ENCODE measurements at regions not wholly inside any gene's neighbourhood (a gene's known extent, or its start where the extent isn't known, plus 50 kb on each side); places are given as distances from the start of the nearest gene placed in this dataset.

- intact Hi-C loops (cut with DNase I) = no loop called here
These were observed 222.8 kb downstream of the FBXO15 start for GRCh38 chr18:73924836-73925235.

GRCh38 chr18:73924307-73924706 is 223.3 kb downstream of the FBXO15 start:
- DNase-seq (ENCODE audit: low spot score) = no peak
- intact Hi-C loops (cut with DNase I) = no loop called here

More at GRCh38 chr18:73924836-73925235, 222.8 kb downstream of the FBXO15 start:
- no peak for DNase-seq (ENCODE audit: low spot score)

GRCh38 chr18:73923866-73924265 is 223.8 kb downstream of the FBXO15 start:
- DNase-seq (ENCODE audit: low spot score) = no peak
- intact Hi-C loops (cut with DNase I) = no loop called here

- no peak for DNase-seq (ENCODE audit: low spot score)
- intact Hi-C loops (cut with DNase I) = no loop called here
These were observed 227.6 kb downstream of the FBXO15 start for GRCh38 chr18:73920033-73920432.

GRCh38 chr18:73918816-73919215 is 228.8 kb downstream of the FBXO15 start:
- DNase-seq (ENCODE audit: low spot score) = no peak
- intact Hi-C loops (cut with DNase I) = no loop called here

GRCh38 chr18:73917046-73917445 is 230.6 kb downstream of the FBXO15 start:
- intact Hi-C loops (cut with DNase I) = no loop called here

GRCh38 chr18:73913505-73913904 is 234.1 kb downstream of the FBXO15 start:
- intact Hi-C loops (cut with DNase I) = no loop called here
- DNase-seq (ENCODE audit: low spot score) = no peak

More at GRCh38 chr18:73917046-73917445, 230.6 kb downstream of the FBXO15 start:
- DNase-seq (ENCODE audit: low spot score) = no peak

GRCh38 chr18:73908323-73908722 is 239.3 kb downstream of the FBXO15 start:
- DNase-seq (ENCODE audit: low spot score) = no peak
- intact Hi-C loops (cut with DNase I) = no loop called here

GRCh38 chr18:73901566-73901965 is 246.1 kb downstream of the FBXO15 start:
- intact Hi-C loops (cut with DNase I) = no loop called here
- DNase-seq (ENCODE audit: low spot score) = no peak

GRCh38 chr18:73901151-73901550 is 246.5 kb downstream of the FBXO15 start:
- intact Hi-C loops (cut with DNase I) = no loop called here
- no peak for DNase-seq (ENCODE audit: low spot score)

GRCh38 chr18:73900106-73900835 is 247.4 kb downstream of the FBXO15 start:
- intact Hi-C loops (cut with DNase I) = no loop called here
- DNase-seq (ENCODE audit: low spot score) = no peak

GRCh38 chr18:73897517-73897916 is 250.1 kb downstream of the FBXO15 start:
- intact Hi-C loops (cut with DNase I) = no loop called here

GRCh38 chr18:73896685-73897084 is 250.9 kb downstream of the FBXO15 start:
- DNase-seq (ENCODE audit: low spot score) = no peak
- intact Hi-C loops (cut with DNase I) = no loop called here

More at GRCh38 chr18:73897517-73897916, 250.1 kb downstream of the FBXO15 start:
- DNase-seq (ENCODE audit: low spot score) = no peak

- intact Hi-C loops (cut with DNase I) = no loop called here
These were observed 251.9 kb downstream of the FBXO15 start for GRCh38 chr18:73895701-73896100.

GRCh38 chr18:73893880-73894279 is 253.8 kb downstream of the FBXO15 start:
- DNase-seq (ENCODE audit: low spot score) = no peak
- intact Hi-C loops (cut with DNase I) = no loop called here

More at GRCh38 chr18:73895701-73896100, 251.9 kb downstream of the FBXO15 start:
- no peak for DNase-seq (ENCODE audit: low spot score)

GRCh38 chr18:73891572-73892421 is 255.8 kb downstream of the FBXO15 start:
- intact Hi-C loops (cut with DNase I) = no loop called here
- no peak for DNase-seq (ENCODE audit: low spot score)

- intact Hi-C loops (cut with DNase I) = no loop called here
- no peak for DNase-seq (ENCODE audit: low spot score)
These were observed 259.1 kb downstream of the FBXO15 start for GRCh38 chr18:73888565-73888964.

GRCh38 chr18:73887801-73888200 is 259.8 kb downstream of the FBXO15 start:
- intact Hi-C loops (cut with DNase I) = no loop called here
- no peak for DNase-seq (ENCODE audit: low spot score)

- no peak for DNase-seq (ENCODE audit: low spot score)
- intact Hi-C loops (cut with DNase I) = no loop called here
These were observed 262.8 kb downstream of the FBXO15 start for GRCh38 chr18:73884868-73885267.

GRCh38 chr18:73881396-73881917 is 266.2 kb downstream of the FBXO15 start:
- DNase-seq (ENCODE audit: low spot score) = no peak
- intact Hi-C loops (cut with DNase I) = no loop called here

GRCh38 chr18:73880387-73880786 is 267.2 kb downstream of the FBXO15 start:
- no peak for DNase-seq (ENCODE audit: low spot score)
- intact Hi-C loops (cut with DNase I) = no loop called here
